Activated CD4-positive, alpha-beta T cell treated with anti-CD3 and anti-CD28 coated beads for 48 hours (primary cell): ENCODE measurements at regions not wholly inside any gene's neighbourhood (a gene's known extent, or its start where the extent isn't known, plus 50 kb on each side); places are given as distances from the start of the nearest gene placed in this dataset.

ENCODE experiments used
- DNase-seq: peaks from one replicate; pipeline ENCODE4 v3.0.0-alpha.2; 2020

GRCh38 chr3:3628676-3629328 lies 170.4 kb upstream of the LRRN1 start:
- DNase-seq: no peak

- no peak for DNase-seq
These were observed 172.1 kb upstream of the LRRN1 start for GRCh38 chr3:3627114-3627513.

- DNase-seq: no peak
These were observed 173.5 kb upstream of the LRRN1 start for GRCh38 chr3:3625544-3626271.

- no peak for DNase-seq
These were observed 179.4 kb upstream of the LRRN1 start for GRCh38 chr3:3619815-3620214.

DNA sequence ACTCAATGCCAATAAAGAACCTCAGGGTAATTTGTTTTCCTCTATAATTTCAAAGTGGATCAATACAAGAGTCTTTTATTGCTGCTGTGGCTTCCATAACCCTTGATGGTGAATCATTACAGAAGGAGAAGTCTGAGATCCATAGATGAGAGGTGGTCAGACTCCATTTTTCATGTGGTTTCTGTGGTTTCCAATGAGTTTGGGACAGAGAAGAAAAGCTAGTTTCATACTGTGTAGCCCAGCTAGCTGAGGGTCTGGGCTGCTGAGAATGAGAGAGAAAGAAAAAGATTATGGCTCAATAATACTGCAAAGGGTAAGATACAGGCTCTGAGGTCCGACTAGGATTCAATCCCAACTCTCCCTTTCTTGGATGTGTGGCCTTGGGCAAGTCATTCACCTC lies 180.6 kb upstream of the LRRN1 start:
- no peak for DNase-seq

GRCh38 chr3:3615533-3615932 lies 183.7 kb upstream of the LRRN1 start:
- DNase-seq: no peak

DNA sequence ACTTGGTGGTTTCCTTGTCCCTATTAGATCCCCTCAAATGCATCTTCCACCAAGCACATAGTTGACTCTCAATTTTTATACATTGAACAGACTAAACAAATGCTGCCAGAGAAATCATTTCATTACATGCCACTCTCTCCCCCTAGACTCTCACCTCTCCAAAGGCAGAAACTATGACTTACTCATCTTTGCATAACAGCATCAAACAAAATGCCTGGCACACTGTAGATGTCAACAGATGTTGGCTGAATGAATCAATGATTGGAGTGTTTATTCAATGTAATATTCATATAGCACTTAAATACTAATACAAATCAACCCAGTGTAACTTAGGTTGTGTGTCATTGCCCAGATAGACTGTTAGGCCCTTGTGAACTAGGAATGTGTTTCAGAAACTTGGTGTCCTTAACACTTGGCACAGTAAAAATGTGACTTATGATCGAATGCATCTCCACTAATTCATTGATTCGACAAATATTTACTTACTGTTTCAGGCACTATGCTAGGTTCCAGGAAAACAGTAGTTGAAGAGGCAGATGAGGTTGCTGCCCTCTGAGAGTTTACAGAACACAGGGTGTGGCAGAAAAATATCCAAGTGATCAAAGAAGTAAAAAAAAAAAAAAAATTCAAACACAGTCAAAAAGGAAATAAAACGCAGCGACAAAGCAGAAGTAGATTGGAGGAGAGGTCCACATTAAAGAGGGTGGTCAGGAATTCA lies 188.5 kb upstream of the LRRN1 start:
- DNase-seq: no peak

DNA sequence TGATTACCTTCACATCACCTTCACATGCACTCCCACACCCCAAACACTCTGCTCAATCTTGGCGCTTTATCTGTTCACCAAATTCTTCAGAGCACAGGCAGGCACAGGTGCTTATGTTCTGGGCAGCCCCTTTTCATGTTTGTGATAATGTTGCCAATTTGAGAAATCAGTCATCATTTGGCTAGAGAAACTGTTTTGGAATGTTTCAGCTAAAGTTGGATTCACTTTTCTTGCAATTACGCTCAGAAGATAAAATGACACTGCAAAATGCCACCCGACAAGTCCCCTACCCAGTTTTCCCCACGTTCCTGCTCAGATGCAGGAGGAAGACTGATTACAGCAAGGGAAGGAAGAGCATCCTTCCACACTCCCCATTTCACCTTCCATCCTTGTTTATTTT lies 192.9 kb upstream of the LRRN1 start:
- DNase-seq: no peak

GRCh38 chr3:3605226-3605625 lies 194.0 kb upstream of the LRRN1 start:
- no peak for DNase-seq

DNA sequence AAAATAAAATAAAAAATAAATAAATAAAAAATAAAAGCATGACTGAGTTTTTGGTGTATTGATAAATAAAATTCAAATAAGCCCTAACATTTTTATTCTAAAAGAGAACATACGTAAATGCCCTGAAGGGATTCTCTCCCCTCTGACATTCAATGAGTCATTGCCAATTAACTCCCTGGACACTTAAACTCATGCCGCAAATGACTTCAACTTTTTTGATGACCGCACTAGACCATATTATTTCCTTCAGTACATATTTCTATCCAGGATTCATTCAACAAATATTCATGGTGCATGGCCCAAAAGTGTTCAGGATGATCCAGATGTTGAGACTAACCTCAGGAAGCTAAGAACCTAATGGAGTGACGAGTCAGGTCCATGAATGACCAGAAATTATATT lies 195.9 kb upstream of the LRRN1 start:
- no peak for DNase-seq

GRCh38 chr3:3600665-3601340 lies 198.4 kb upstream of the LRRN1 start:
- DNase-seq: no peak

DNA sequence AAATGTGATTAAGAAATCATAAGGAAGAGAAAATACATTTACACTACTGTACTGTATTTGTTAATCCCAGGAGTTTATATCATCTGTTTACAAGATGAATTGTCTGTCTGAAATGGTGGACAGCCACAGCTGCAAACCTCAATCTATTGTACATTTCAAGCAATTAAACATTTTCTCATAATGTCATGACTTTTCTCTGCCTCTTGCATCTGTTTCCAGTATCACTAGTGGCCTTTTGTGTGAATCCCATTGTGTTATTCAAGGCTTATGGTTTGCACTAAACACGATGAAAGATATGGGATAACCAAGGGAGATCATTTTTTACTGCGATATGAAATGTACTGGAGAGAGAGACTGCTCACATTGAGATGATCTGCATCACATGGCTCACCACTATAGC lies 200.2 kb upstream of the LRRN1 start:
- no peak for DNase-seq

GRCh38 chr3:3594986-3595385 lies 204.2 kb upstream of the LRRN1 start:
- no peak for DNase-seq

- DNase-seq: no peak
These were observed 209.5 kb upstream of the LRRN1 start for GRCh38 chr3:3589715-3590130.

DNA sequence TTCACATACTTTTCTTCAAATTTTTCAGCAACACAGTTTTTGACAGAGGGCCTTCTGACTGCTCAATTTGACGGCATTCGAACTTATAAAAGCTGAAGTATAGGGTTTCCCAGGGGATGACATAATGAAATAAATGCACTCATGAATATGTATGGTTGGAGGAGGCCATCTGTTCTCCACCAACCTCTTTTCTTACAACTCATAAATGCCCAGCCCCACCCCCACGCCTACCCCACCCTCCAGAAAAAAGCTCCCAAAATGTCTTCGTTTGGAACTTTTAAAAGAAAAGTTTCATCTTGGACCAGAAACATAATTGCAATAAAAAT lies 211.6 kb upstream of the LRRN1 start:
- DNase-seq: no peak

DNA sequence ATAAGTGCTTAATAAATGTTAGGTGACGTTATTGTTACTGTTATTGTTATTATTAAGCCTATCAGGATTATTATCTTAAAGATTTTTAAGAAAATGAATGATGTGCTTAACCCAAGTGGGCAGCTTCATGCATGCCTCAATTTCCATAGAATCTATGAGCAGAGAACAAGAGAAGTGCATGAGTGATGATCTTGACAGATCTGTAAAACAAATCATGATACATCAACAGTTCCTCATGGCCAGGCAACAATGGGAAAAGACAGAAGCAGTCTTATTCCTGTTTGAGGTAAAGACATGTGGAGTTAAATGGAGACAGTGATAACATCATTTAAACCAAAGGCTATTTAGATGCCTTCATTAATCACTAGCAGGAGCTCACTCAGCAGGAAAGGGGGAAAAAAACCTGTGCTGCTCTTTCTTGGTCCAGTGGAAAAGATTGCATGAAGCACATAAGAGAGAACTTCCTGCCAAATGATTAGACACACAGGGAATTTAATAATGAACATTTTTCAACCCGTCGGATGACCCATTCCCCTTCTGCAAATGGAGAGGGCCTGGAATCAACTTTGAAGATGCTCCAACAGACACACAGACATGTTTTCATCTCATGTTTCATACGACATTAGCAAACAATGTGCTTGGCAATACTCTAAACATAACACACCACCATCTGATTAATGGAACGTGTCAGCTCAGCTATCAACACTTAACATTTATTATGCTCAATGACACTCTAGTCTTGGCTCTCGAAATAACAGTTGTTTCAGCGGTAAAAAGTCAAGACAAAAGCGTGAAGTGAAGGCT lies 212.2 kb upstream of the LRRN1 start:
- DNase-seq: no peak

DNA sequence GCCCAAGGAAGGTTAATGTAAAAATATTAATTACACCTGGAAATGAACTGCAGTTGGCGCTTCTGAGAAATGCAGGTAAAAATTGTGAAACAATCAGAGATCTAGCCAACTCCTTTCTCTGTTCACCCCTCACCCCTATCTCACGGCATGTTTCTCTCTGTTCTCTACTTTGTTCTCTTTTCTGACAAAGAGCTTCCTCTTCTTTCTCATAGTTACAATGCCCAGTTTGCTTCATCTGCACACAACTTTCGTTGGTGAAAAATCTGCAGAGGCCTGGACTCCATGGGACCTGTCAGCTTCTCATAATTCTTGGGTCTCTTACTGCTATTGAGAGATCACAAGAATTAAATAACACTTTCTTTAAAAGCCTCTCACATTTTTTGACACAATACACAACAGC lies 212.9 kb upstream of the LRRN1 start:
- DNase-seq: no peak

DNA sequence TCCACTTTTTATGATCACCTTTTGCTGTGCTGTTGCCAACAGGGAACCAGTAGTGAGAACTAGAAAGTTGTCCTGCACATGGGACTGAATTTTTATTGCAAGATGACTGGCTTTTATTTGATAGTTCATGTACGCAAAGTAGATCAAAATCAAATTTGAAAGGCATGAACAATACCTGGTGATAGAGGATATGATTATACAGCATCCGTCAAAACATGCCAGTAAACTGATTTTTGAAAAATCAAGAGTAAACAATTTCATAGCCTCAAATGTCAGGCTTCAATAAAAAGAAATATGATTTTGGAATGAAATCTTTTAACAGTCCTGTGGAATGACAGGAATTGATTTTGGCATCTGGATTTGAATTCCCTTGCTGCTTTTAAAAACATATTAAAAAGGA lies 219.6 kb upstream of the LRRN1 start:
- DNase-seq: no peak

DNA sequence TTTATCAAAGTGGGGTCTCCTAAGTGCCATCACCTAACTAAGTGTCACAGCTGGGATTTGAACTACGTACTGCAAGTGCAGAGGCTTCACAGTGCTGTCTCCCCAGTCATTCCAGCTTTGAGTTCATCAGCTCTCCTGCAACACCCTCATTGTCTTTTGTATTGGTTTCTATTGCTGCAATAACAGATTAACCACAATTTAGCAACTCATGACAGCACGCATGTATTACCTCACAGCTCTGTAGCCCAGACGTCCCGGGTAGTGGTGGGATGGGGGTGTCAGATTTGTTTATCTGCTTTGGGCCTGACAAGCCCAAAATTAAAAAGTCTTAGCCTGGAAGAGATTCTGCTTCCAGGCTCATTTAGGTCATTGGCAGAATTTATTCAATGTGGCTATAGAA lies 220.5 kb upstream of the LRRN1 start:
- DNase-seq: no peak

DNA sequence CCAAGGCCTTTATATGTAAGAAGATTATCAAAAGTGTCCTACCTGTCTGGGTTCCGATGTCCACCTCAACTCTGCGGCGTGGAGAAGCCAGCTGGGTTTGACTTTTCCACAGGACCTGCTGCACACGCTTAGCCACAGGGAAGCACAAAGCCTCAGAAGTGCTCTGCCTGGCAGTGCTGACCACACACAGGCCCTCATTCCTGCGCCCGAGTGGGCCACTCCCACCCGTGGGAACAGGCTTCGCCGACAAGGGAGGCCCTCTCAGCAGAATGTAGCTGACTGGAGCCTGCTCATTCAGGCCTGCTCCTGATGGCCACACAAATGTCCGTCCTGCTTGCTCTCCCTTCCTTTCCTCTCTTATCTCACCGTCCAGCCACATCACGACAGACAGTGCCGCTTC lies 221.4 kb upstream of the LRRN1 start:
- DNase-seq: no peak

- DNase-seq: no peak
These were observed 225.9 kb upstream of the LRRN1 start for GRCh38 chr3:3573341-3573740.

GRCh38 chr3:3560591-3561311 lies 238.5 kb upstream of the LRRN1 start:
- DNase-seq: no peak
